Gastrocnemius medialis (tissue), 4 donors: ENCODE measurements at regions not wholly inside any gene's neighbourhood (a gene's known extent, or its start where the extent isn't known, plus 50 kb on each side); places are given as distances from the start of the nearest gene placed in this dataset.

Source experiments
- ATAC-seq, 2 donors: fragments of 150-250 bp; one replicate each; pipeline ENCODE4 v1.9.1; 2016
- DNase-seq, 2 donors: peaks; one replicate each; pipeline ENCODE4 v3.0.0-alpha.2; 2019
- H3K27ac ChIP-seq, 4 donors: fragments of 200-600 bp; sonication (generic); 1 replicate in 1 of 4; 2 replicates in 3 of 4; pipeline ENCODE4 v1.5.1; 2016 to 2018; ENCODE audit warnings: mild to moderate bottlenecking in 2 of 4, moderate library complexity in 1 of 4
- H3K27me3 ChIP-seq, 3 donors: fragments of 200-600 bp; sonication (generic) in 2 of 3; 1 replicate in 1 of 3; 2 replicates in 2 of 3; pipeline versions ENCODE4 v1.5.1 to v1.6.0; 2016 to 2019; ENCODE audit warnings: mild to moderate bottlenecking in 1 of 3, moderate library complexity in 1 of 3
- H3K36me3 ChIP-seq, 2 donors: fragments of 200-600 bp; sonication (generic) in 1 of 2; one replicate each; pipeline ENCODE4 v1.5.1; 2017 to 2018
- H3K4me1 ChIP-seq, 2 donors: fragments of 200-600 bp; sonication (generic) in 1 of 2; one replicate each; pipeline ENCODE4 v1.5.1; 2016 to 2017; ENCODE audit warnings: mild to moderate bottlenecking in 2 of 2
- H3K4me3 ChIP-seq, 4 donors: fragments of 200-600 bp; sonication (generic) in 3 of 4; 1 replicate in 1 of 4; 2 replicates in 3 of 4; pipeline ENCODE4 v1.5.1; 2016 to 2019; ENCODE audit warnings: mild to moderate bottlenecking in 2 of 4
- H3K9me3 ChIP-seq, 3 donors: fragments of 200-600 bp; sonication (generic) in 2 of 3; 1 replicate in 1 of 3; 2 replicates in 2 of 3; pipeline ENCODE4 v1.5.1; 2016 to 2019
- POLR2A ChIP-seq, 2 donors: fragments of 450-650 bp; IDR thresholded peaks; one replicate each; pipeline ENCODE4 v1.6.1; 2017; ENCODE audit warnings: antibody characterized with exemption in 2 of 2, mild to moderate bottlenecking in 2 of 2, moderate library complexity in 2 of 2
- in situ Hi-C, 4 donors: fragments of 200-750 bp; cut with MboI; loops; one replicate each; pipeline versions ENCODE4 v1.15.0 to v1.8.0; 2017; ENCODE audit warnings: low sequenced_read_pairs in 4 of 4
- intact Hi-C: fragments of 100-400 bp; cut with DNase I; formaldehyde crosslinking; loops from one replicate; pipeline ENCODE4 v1.15.1; 2023; ENCODE audit warnings: low total_unique reads
- TF ChIP-seq, protein P1 (sequence below), 5 experiments: fragments of 450-650 bp in 3 of 5; fragments of 200-600 bp in 2 of 5; sonication (generic) in 2 of 5; IDR thresholded peaks in 4 of 5; conservative IDR thresholded peaks in 1 of 5; 1 replicate in 4 of 5; 2 replicates in 1 of 5; pipeline ENCODE4 v1.5.1; 2016 to 2019; ENCODE audit warnings: antibody characterized with exemption in 5 of 5, mild to moderate bottlenecking in 3 of 5, moderate library complexity in 3 of 5

GRCh38 chr4:124523816-124524215 is 188.7 kb downstream of the ANKRD50 start:
- no peaks in the 10 kb centered on the region for H3K27me3 ChIP-seq
- TF ChIP-seq, protein P1, sequence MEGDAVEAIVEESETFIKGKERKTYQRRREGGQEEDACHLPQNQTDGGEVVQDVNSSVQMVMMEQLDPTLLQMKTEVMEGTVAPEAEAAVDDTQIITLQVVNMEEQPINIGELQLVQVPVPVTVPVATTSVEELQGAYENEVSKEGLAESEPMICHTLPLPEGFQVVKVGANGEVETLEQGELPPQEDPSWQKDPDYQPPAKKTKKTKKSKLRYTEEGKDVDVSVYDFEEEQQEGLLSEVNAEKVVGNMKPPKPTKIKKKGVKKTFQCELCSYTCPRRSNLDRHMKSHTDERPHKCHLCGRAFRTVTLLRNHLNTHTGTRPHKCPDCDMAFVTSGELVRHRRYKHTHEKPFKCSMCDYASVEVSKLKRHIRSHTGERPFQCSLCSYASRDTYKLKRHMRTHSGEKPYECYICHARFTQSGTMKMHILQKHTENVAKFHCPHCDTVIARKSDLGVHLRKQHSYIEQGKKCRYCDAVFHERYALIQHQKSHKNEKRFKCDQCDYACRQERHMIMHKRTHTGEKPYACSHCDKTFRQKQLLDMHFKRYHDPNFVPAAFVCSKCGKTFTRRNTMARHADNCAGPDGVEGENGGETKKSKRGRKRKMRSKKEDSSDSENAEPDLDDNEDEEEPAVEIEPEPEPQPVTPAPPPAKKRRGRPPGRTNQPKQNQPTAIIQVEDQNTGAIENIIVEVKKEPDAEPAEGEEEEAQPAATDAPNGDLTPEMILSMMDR (IDR thresholded peaks at IDR 0.05 in 4 of 5, conservative IDR thresholded peaks at IDR 0.05 in 1 of 5) = no peak
- TF ChIP-seq POLR2A (IDR thresholded peaks at IDR 0.05) = no peak
- H3K9me3 ChIP-seq = no peaks in the 10 kb centered on the region
- no peaks in the 10 kb centered on the region for H3K4me1 ChIP-seq
- ATAC-seq (no peak), DNase-seq (no peak)
- in situ Hi-C loops (no loop called here), intact Hi-C loops (no loop called here)
- no peak overlapping the region for H3K27ac ChIP-seq
- H3K36me3 ChIP-seq = no peaks in the 10 kb centered on the region
- no peak overlapping the region for H3K4me3 ChIP-seq

- Histone ChIP-seq H3K9me3 (no peaks in the 10 kb centered on the region), H3K36me3 (no peaks in the 10 kb centered on the region), H3K4me1 (no peaks in the 10 kb centered on the region), H3K27ac (no peak overlapping the region), H3K27me3 (no peaks in the 10 kb centered on the region), H3K4me3 (no peak overlapping the region)
- ATAC-seq (no peak), DNase-seq (no peak)
- no peak for TF ChIP-seq POLR2A (IDR thresholded peaks at IDR 0.05)
- TF ChIP-seq, protein P1 (IDR thresholded peaks at IDR 0.05 in 4 of 5, conservative IDR thresholded peaks at IDR 0.05 in 1 of 5) = no peak
- intact Hi-C loops = no loop called here
- in situ Hi-C loops = no loop called here
Observed at GRCh38 chr4:124525524-124525923, 187.0 kb downstream of the ANKRD50 start.

- intact Hi-C loops (no loop called here), in situ Hi-C loops (no loop called here)
- Histone ChIP-seq H3K9me3 (no peaks in the 10 kb centered on the region), H3K27me3 (no peaks in the 10 kb centered on the region), H3K36me3 (no peaks in the 10 kb centered on the region), H3K4me3 (no peak overlapping the region), H3K4me1 (no peaks in the 10 kb centered on the region), H3K27ac (no peak overlapping the region)
- DNase-seq (no peak), ATAC-seq (no peak)
- no peak for TF ChIP-seq POLR2A (IDR thresholded peaks at IDR 0.05)
- TF ChIP-seq, protein P1 (IDR thresholded peaks at IDR 0.05 in 4 of 5, conservative IDR thresholded peaks at IDR 0.05 in 1 of 5) = no peak
Observed at GRCh38 chr4:124526331-124526730, 186.2 kb downstream of the ANKRD50 start.

DNA sequence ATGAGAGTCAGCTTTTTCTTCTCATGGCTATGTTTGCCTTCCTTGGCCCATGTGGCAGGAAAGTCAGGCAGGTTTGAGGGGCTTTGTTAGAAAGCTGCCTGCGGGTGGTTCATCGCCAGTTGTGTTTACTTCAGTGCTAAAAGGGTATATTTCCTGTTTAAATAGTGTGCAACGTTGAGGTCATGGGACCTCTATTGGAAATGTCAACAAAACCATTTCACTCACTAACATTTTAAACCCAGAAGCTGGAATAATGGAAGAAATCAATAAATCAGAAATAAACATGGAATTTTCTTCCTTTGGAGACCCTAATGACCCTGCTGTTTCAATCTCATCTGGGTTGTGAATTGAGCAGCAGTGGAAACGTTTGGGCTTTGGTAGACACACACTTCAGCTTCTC is 185.8 kb downstream of the ANKRD50 start:
- no peak overlapping the region for H3K27ac ChIP-seq
- intact Hi-C loops = no loop called here
- H3K9me3 ChIP-seq = no peaks in the 10 kb centered on the region
- no peaks in the 10 kb centered on the region for H3K4me1 ChIP-seq
- DNase-seq (no peak), ATAC-seq (no peak)
- H3K27me3 ChIP-seq = no peaks in the 10 kb centered on the region
- TF ChIP-seq, protein P1 (IDR thresholded peaks at IDR 0.05 in 4 of 5, conservative IDR thresholded peaks at IDR 0.05 in 1 of 5) = no peak
- no peak for TF ChIP-seq POLR2A (IDR thresholded peaks at IDR 0.05)
- H3K36me3 ChIP-seq = no peaks in the 10 kb centered on the region
- H3K4me3 ChIP-seq = no peak overlapping the region
- in situ Hi-C loops = no loop called here

- TF ChIP-seq, protein P1 (IDR thresholded peaks at IDR 0.05 in 4 of 5, conservative IDR thresholded peaks at IDR 0.05 in 1 of 5) = no peak
- no peak for TF ChIP-seq POLR2A (IDR thresholded peaks at IDR 0.05)
- no peaks in the 10 kb centered on the region for H3K27me3 ChIP-seq
- no peaks in the 10 kb centered on the region for H3K9me3 ChIP-seq
- H3K36me3 ChIP-seq = no peaks in the 10 kb centered on the region
- no peak for ATAC-seq
- no peak for DNase-seq
- H3K4me1 ChIP-seq = no peaks in the 10 kb centered on the region
- intact Hi-C loops = no loop called here
- in situ Hi-C loops = no loop called here
- no peak overlapping the region for H3K27ac ChIP-seq
- H3K4me3 ChIP-seq = no peak overlapping the region
Observed at GRCh38 chr4:124527364-124527763, 185.2 kb downstream of the ANKRD50 start.
